ENCODE measurements at regions not wholly inside any gene's neighbourhood (a gene's known extent, or its start where the extent isn't known, plus 50 kb on each side); places are given as distances from the start of the nearest gene placed in this dataset.

DNA sequence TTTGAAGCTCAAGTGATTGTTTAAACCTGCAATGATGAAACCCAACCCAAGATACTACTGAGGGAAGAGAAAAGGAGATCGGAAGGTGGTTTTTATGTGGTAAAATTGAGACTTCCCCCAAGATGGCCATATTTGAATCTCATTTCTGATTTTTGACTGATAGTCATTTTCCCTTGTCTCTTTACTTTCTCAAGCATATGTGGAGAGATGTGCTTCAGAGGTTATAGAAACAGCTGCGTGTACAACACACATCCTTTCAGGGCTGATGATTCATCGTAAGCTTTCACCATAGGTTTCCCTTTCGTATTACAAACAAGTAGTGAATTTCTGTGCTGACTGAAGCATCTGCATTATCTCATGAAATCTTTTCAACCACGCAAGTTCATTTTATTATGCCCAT is 276.2 kb downstream of the EMP1 start:
- no peaks in the 10 kb centered on the region for H3K36me3 ChIP-seq
- no peaks in the 10 kb centered on the region for H3K9me3 ChIP-seq
- H3K27me3 ChIP-seq, result peaks cover 16% of the 10 kb centered on the region
- no peak for ATAC-seq
- H3K27ac ChIP-seq, result no peak overlapping the region
- no peak for TF ChIP-seq POLR2A (IDR thresholded peaks at IDR 0.05)
- no peak for TF ChIP-seq EP300 (IDR thresholded peaks at IDR 0.05)
- no peak for TF ChIP-seq POLR2AphosphoS5 (IDR thresholded peaks at IDR 0.05)
- TF ChIP-seq, protein P1, sequence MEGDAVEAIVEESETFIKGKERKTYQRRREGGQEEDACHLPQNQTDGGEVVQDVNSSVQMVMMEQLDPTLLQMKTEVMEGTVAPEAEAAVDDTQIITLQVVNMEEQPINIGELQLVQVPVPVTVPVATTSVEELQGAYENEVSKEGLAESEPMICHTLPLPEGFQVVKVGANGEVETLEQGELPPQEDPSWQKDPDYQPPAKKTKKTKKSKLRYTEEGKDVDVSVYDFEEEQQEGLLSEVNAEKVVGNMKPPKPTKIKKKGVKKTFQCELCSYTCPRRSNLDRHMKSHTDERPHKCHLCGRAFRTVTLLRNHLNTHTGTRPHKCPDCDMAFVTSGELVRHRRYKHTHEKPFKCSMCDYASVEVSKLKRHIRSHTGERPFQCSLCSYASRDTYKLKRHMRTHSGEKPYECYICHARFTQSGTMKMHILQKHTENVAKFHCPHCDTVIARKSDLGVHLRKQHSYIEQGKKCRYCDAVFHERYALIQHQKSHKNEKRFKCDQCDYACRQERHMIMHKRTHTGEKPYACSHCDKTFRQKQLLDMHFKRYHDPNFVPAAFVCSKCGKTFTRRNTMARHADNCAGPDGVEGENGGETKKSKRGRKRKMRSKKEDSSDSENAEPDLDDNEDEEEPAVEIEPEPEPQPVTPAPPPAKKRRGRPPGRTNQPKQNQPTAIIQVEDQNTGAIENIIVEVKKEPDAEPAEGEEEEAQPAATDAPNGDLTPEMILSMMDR (IDR thresholded peaks at IDR 0.05), result no peak
- H3K4me1 ChIP-seq, result no peaks in the 10 kb centered on the region
- H3K4me3 ChIP-seq, result no peak overlapping the region
- 76% methylated on average over 5 of the region's 5 CpGs for WGBS, 2 donors (ENCODE audit: low coverage in 1 of 2)

DNA sequence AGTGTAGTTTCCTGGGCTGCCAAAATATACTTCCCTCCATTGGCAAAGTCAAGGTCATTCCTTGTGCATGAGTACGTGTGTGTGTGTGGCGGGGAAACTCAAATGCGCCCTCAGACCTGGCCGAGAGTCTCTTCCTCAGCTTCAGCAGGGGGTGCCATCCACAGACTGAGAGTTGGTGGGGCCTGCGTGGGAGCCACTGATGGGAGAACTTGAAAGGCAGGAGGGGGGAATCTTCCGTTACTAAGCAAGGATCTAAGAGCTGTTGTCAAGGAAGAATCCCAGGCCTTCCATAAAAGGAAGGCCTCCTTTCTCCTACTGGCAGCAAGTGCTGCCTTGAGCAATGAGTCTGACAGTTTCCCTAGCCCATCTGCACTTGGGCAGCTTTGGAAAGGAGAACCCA is 274.9 kb downstream of the EMP1 start:
- Histone ChIP-seq H3K4me3 (no peak overlapping the region), H3K4me1 (no peaks in the 10 kb centered on the region), H3K27ac (no peak overlapping the region), H3K36me3 (no peaks in the 10 kb centered on the region), H3K9me3 (no peaks in the 10 kb centered on the region), H3K27me3 (peaks cover 16% of the 10 kb centered on the region)
- TF ChIP-seq EP300 (IDR thresholded peaks at IDR 0.05) (no peak), POLR2A (IDR thresholded peaks at IDR 0.05) (no peak), POLR2AphosphoS5 (IDR thresholded peaks at IDR 0.05) (no peak)
- TF ChIP-seq, protein P1 (IDR thresholded peaks at IDR 0.05), result no peak
- 90% methylated on average over 3 of the region's 6 CpGs; no CpG with 5 or more reads in 1 of the 2 donors for WGBS, 2 donors (ENCODE audit: low coverage in 1 of 2)
- ATAC-seq, result no peak

DNA sequence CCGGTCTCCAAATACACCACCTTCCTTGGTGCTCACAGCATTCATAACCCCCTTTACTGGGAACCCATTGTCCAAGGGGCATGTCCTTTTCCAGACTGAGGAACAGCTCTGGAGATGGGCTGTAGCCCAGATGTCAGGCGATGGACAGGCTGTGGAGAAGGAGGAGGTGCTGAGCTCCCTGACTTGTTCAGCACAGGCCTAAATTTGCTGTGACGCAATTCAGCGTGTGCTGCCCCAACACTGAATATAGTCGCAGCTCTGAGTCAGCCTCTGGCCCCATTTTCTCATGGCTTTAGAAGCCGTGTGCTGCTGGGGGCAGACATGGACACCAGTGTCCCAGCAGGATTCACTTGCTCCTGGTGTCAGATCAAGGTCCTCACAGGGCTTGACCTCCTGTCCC is 269.1 kb downstream of the EMP1 start:
- Histone ChIP-seq H3K27ac (no peak overlapping the region), H3K36me3 (no peaks in the 10 kb centered on the region), H3K9me3 (no peaks in the 10 kb centered on the region), H3K4me1 (no peaks in the 10 kb centered on the region), H3K27me3 (no peaks in the 10 kb centered on the region), H3K4me3 (no peak overlapping the region)
- ATAC-seq, result peak; percentile 28
- 36 to 70% methylated on average over 2 of the region's 6 CpGs for WGBS, 2 donors (ENCODE audit: low coverage in 1 of 2)
- TF ChIP-seq EP300 (IDR thresholded peaks at IDR 0.05) (no peak), POLR2AphosphoS5 (IDR thresholded peaks at IDR 0.05) (no peak), POLR2A (IDR thresholded peaks at IDR 0.05) (no peak)
- TF ChIP-seq, protein P1 (IDR thresholded peaks at IDR 0.05), result no peak

DNA sequence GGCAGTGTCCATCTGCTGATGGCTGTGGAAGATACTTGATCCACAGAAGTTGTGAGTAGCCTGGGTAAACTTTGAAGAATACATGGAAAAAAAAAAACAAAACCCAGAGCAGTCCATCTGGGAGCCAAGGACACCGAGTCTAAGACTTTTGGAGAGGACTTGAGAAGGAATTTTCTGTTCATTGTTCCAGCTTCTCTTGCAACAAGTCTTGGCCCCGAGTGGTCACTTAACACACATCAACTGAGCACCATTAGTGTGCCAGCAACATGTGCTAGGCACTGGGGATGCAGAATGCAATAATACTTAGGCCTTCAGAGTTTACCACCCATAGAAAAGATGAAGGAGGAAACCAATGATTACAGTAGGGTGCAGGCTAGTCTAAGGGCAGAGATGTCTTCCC is 266.7 kb downstream of the EMP1 start:
- TF ChIP-seq, protein P1 (IDR thresholded peaks at IDR 0.05), result no peak
- TF ChIP-seq EP300 (IDR thresholded peaks at IDR 0.05) (no peak), POLR2A (IDR thresholded peaks at IDR 0.05) (no peak), POLR2AphosphoS5 (IDR thresholded peaks at IDR 0.05) (no peak)
- Histone ChIP-seq H3K27ac (no peak overlapping the region), H3K4me1 (no peaks in the 10 kb centered on the region), H3K4me3 (no peak overlapping the region), H3K9me3 (no peaks in the 10 kb centered on the region), H3K27me3 (no peaks in the 10 kb centered on the region), H3K36me3 (no peaks in the 10 kb centered on the region)
- 72 to 88% methylated on average over 2 of the region's 2 CpGs for WGBS, 2 donors (ENCODE audit: low coverage in 1 of 2)
- no peak for ATAC-seq

DNA sequence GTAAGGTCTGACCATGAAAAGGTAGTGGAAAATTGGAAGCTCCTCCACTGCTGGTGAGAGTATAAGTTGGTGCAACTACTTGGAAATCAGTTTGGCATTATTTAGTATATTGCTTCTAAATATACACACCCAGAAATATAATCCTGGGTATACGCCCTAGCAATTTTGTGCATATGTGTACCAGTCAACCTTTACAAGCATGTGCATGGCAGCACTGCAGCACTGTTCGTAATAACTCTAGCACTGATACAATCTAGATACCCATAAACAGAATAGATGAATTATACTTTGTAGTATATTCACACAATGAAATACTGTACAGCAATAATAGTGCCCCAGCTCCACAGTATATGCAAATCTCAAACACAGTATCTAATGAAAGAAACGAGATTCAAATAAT is 265.9 kb downstream of the EMP1 start:
- H3K27me3 ChIP-seq, result no peaks in the 10 kb centered on the region
- ATAC-seq, result no peak
- no peak overlapping the region for H3K27ac ChIP-seq
- no peaks in the 10 kb centered on the region for H3K36me3 ChIP-seq
- no peaks in the 10 kb centered on the region for H3K9me3 ChIP-seq
- H3K4me3 ChIP-seq, result no peak overlapping the region
- TF ChIP-seq, protein P1 (IDR thresholded peaks at IDR 0.05), result no peak
- TF ChIP-seq POLR2A (IDR thresholded peaks at IDR 0.05) (no peak), POLR2AphosphoS5 (IDR thresholded peaks at IDR 0.05) (no peak), EP300 (IDR thresholded peaks at IDR 0.05) (no peak)
- WGBS, 2 donors (ENCODE audit: low coverage in 1 of 2), result 81 to 90% methylated on average over 3 of the region's 3 CpGs
- no peaks in the 10 kb centered on the region for H3K4me1 ChIP-seq
